ENCODE measurements at regions not wholly inside any gene's neighbourhood (a gene's known extent, or its start where the extent isn't known, plus 50 kb on each side); places are given as distances from the start of the nearest gene placed in this dataset.
"Not testable (repeated sequence)": the region's sequence is repeated elsewhere in the genome, so short reads cannot be mapped to it uniquely, and the experiment has no call there.

GRCh38 chr6:155782320-155782731 is 326.7 kb upstream of the NOX3 start:
- Histone ChIP-seq H3K4me1 (ENCODE audit: control insufficient read depth in 2 of 2, insufficient read depth in 2 of 2, low read length in 2 of 2) (peaks cover 5% of the 10 kb centered on the region in 2 donors), H3K36me3 (ENCODE audit: control insufficient read depth in 2 of 2, insufficient read depth in 2 of 2, low read length in 2 of 2) (no peaks in the 10 kb centered on the region), H3K27me3 (ENCODE audit: control insufficient read depth in 2 of 2, insufficient read depth in 2 of 2, low read length in 2 of 2) (no peaks in the 10 kb centered on the region), H3K4me3 (ENCODE audit: low read length in 2 of 2) (no peak overlapping the region), H3K9me3 (ENCODE audit: control insufficient read depth in 2 of 2, low read length in 2 of 2) (no peaks in the 10 kb centered on the region), H3K27ac (ENCODE audit: low read depth in 2 of 2, low read length in 2 of 2) (no peak overlapping the region), H3K9ac (ENCODE audit: low read depth in 1 of 2, low read length in 2 of 2) (no peak overlapping the region)

DNA sequence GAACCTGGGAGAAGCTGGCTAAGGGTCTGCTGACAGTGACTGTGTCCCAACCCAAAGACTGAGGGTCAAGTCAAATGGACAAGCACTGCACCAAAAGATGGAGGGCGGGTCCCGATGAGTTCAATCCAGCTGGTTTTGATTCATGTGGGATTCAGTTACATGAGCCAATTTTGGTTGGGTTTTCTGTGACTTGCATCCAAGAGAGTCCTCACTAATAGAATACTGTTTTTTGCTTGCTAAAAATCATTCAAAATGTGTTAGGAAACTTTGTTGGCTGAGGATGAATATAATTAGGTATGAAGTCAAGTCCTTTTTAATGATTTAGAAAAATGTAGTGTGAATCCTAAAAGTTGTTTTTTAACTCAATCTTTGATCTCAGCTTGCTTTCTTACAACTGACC is 323.8 kb upstream of the NOX3 start:
- no peak overlapping the region for H3K4me3 ChIP-seq (ENCODE audit: low read length in 2 of 2)
- H3K27me3 ChIP-seq (ENCODE audit: control insufficient read depth in 2 of 2, insufficient read depth in 2 of 2, low read length in 2 of 2): no peaks in the 10 kb centered on the region
- no peak overlapping the region for H3K27ac ChIP-seq (ENCODE audit: low read depth in 2 of 2, low read length in 2 of 2)
- no peaks in the 10 kb centered on the region for H3K9me3 ChIP-seq (ENCODE audit: control insufficient read depth in 2 of 2, low read length in 2 of 2)
- peaks cover 3 to 5% of the 10 kb centered on the region in 2 donors for H3K4me1 ChIP-seq (ENCODE audit: control insufficient read depth in 2 of 2, insufficient read depth in 2 of 2, low read length in 2 of 2)
- H3K9ac ChIP-seq (ENCODE audit: low read depth in 1 of 2, low read length in 2 of 2): no peak overlapping the region
- no peaks in the 10 kb centered on the region for H3K36me3 ChIP-seq (ENCODE audit: control insufficient read depth in 2 of 2, insufficient read depth in 2 of 2, low read length in 2 of 2)

GRCh38 chr6:155778336-155778735 is 322.7 kb upstream of the NOX3 start:
- Histone ChIP-seq H3K36me3 (ENCODE audit: control insufficient read depth in 2 of 2, insufficient read depth in 2 of 2, low read length in 2 of 2) (no peaks in the 10 kb centered on the region), H3K27me3 (ENCODE audit: control insufficient read depth in 2 of 2, insufficient read depth in 2 of 2, low read length in 2 of 2) (no peaks in the 10 kb centered on the region), H3K27ac (ENCODE audit: low read depth in 2 of 2, low read length in 2 of 2) (no peak overlapping the region), H3K9ac (ENCODE audit: low read depth in 1 of 2, low read length in 2 of 2) (no peak overlapping the region), H3K4me3 (ENCODE audit: low read length in 2 of 2) (no peak overlapping the region), H3K4me1 (ENCODE audit: control insufficient read depth in 2 of 2, insufficient read depth in 2 of 2, low read length in 2 of 2) (peaks cover 3 to 5% of the 10 kb centered on the region in 2 donors), H3K9me3 (ENCODE audit: control insufficient read depth in 2 of 2, low read length in 2 of 2) (no peaks in the 10 kb centered on the region)

GRCh38 chr6:155771822-155772221 is 316.2 kb upstream of the NOX3 start:
- H3K36me3 ChIP-seq (ENCODE audit: control insufficient read depth in 2 of 2, insufficient read depth in 2 of 2, low read length in 2 of 2): no peaks in the 10 kb centered on the region
- H3K27me3 ChIP-seq (ENCODE audit: control insufficient read depth in 2 of 2, insufficient read depth in 2 of 2, low read length in 2 of 2): no peaks in the 10 kb centered on the region
- no peaks in the 10 kb centered on the region for H3K4me1 ChIP-seq (ENCODE audit: control insufficient read depth in 2 of 2, insufficient read depth in 2 of 2, low read length in 2 of 2)
- no peak overlapping the region for H3K27ac ChIP-seq (ENCODE audit: low read depth in 2 of 2, low read length in 2 of 2)
- H3K4me3 ChIP-seq (ENCODE audit: low read length in 2 of 2): no peak overlapping the region
- no peak overlapping the region for H3K9ac ChIP-seq (ENCODE audit: low read depth in 1 of 2, low read length in 2 of 2)
- peaks cover 4 to 7% of the 10 kb centered on the region in 2 donors for H3K9me3 ChIP-seq (ENCODE audit: control insufficient read depth in 2 of 2, low read length in 2 of 2)

- Histone ChIP-seq H3K36me3 (ENCODE audit: control insufficient read depth in 2 of 2, insufficient read depth in 2 of 2, low read length in 2 of 2) (no peaks in the 10 kb centered on the region), H3K9me3 (ENCODE audit: control insufficient read depth in 2 of 2, low read length in 2 of 2) (peaks cover 4 to 7% of the 10 kb centered on the region in 2 donors), H3K27me3 (ENCODE audit: control insufficient read depth in 2 of 2, insufficient read depth in 2 of 2, low read length in 2 of 2) (no peaks in the 10 kb centered on the region), H3K4me1 (ENCODE audit: control insufficient read depth in 2 of 2, insufficient read depth in 2 of 2, low read length in 2 of 2) (no peaks in the 10 kb centered on the region), H3K27ac (ENCODE audit: low read depth in 2 of 2, low read length in 2 of 2) (no peak overlapping the region), H3K9ac (ENCODE audit: low read depth in 1 of 2, low read length in 2 of 2) (no peak overlapping the region), H3K4me3 (ENCODE audit: low read length in 2 of 2) (no peak overlapping the region)
These were observed 315.2 kb upstream of the NOX3 start for GRCh38 chr6:155770856-155771255.

GRCh38 chr6:155770313-155770712 is 314.7 kb upstream of the NOX3 start:
- Histone ChIP-seq H3K27ac (ENCODE audit: low read depth in 2 of 2, low read length in 2 of 2) (no peak overlapping the region), H3K9me3 (ENCODE audit: control insufficient read depth in 2 of 2, low read length in 2 of 2) (peaks cover 4 to 7% of the 10 kb centered on the region in 2 donors), H3K4me3 (ENCODE audit: low read length in 2 of 2) (no peak overlapping the region), H3K27me3 (ENCODE audit: control insufficient read depth in 2 of 2, insufficient read depth in 2 of 2, low read length in 2 of 2) (no peaks in the 10 kb centered on the region), H3K36me3 (ENCODE audit: control insufficient read depth in 2 of 2, insufficient read depth in 2 of 2, low read length in 2 of 2) (no peaks in the 10 kb centered on the region), H3K9ac (ENCODE audit: low read depth in 1 of 2, low read length in 2 of 2) (no peak overlapping the region), H3K4me1 (ENCODE audit: control insufficient read depth in 2 of 2, insufficient read depth in 2 of 2, low read length in 2 of 2) (no peaks in the 10 kb centered on the region)

DNA sequence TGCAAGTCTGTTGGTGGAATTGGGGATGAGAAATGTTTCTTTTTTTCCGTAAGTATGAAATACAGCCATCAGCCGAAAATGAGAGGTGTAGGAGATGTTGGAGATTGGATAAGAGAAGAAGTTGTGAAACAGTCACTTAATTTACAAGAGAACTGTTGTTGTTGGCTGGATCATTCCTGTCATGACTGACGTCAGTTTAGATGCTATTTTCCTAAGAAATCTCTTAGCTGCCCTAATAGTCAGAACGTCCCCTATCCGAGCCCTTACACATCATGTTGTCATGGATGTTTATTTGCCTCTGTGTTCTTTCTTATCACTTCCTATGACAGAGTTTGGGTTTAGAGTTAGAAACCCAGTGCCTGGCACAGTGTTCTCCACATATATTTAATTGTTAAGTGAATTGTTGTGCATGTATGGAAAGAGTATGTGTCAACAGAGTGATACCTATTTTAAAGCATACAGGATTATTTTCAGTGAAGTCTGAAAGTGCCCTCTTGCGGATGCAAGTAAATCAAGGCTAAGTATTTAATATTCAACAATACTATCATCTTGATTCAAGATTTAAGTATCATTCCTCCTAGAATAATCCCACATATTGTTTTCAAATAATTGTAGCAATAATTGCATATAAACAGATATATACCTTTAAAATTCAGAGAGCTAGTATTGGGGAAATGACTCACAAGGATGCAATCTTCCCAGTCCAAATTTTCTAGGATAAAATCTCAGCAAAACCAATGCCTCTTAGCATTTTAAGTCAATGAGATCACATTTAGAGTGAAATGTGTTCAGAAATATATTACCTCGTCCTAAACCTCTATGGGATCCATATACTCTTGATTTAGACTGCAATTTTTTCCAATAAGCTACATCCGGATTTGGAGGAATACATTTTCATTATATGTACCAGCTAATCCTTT is 309.9 kb upstream of the NOX3 start:
- Histone ChIP-seq H3K27ac (ENCODE audit: low read depth in 2 of 2, low read length in 2 of 2) (no peak overlapping the region), H3K4me3 (ENCODE audit: low read length in 2 of 2) (no peak overlapping the region)

GRCh38 chr6:155762649-155763048 is 307.0 kb upstream of the NOX3 start:
- Histone ChIP-seq H3K4me1 (ENCODE audit: control insufficient read depth in 2 of 2, insufficient read depth in 2 of 2, low read length in 2 of 2) (no peaks in the 10 kb centered on the region), H3K27ac (ENCODE audit: low read depth in 2 of 2, low read length in 2 of 2) (no peak overlapping the region), H3K27me3 (ENCODE audit: control insufficient read depth in 2 of 2, insufficient read depth in 2 of 2, low read length in 2 of 2) (no peaks in the 10 kb centered on the region), H3K9ac (ENCODE audit: low read depth in 1 of 2, low read length in 2 of 2) (no peak overlapping the region), H3K4me3 (ENCODE audit: low read length in 2 of 2) (no peak overlapping the region), H3K9me3 (ENCODE audit: control insufficient read depth in 2 of 2, low read length in 2 of 2) (no peaks in the 10 kb centered on the region), H3K36me3 (ENCODE audit: control insufficient read depth in 2 of 2, insufficient read depth in 2 of 2, low read length in 2 of 2) (no peaks in the 10 kb centered on the region)

More for the DNA sequence above, 309.9 kb upstream of the NOX3 start:
- H3K4me1 ChIP-seq (ENCODE audit: control insufficient read depth in 2 of 2, insufficient read depth in 2 of 2, low read length in 2 of 2): no peaks in the 10 kb centered on the region
- H3K27me3 ChIP-seq (ENCODE audit: control insufficient read depth in 2 of 2, insufficient read depth in 2 of 2, low read length in 2 of 2): no peaks in the 10 kb centered on the region
- H3K9ac ChIP-seq (ENCODE audit: low read depth in 1 of 2, low read length in 2 of 2): no peak overlapping the region
- no peaks in the 10 kb centered on the region for H3K36me3 ChIP-seq (ENCODE audit: control insufficient read depth in 2 of 2, insufficient read depth in 2 of 2, low read length in 2 of 2)
- H3K9me3 ChIP-seq (ENCODE audit: control insufficient read depth in 2 of 2, low read length in 2 of 2): peaks cover 4 to 7% of the 10 kb centered on the region in 2 donors

- H3K27me3 ChIP-seq (ENCODE audit: control insufficient read depth in 2 of 2, insufficient read depth in 2 of 2, low read length in 2 of 2): no peaks in the 10 kb centered on the region
- H3K27ac ChIP-seq (ENCODE audit: low read depth in 2 of 2, low read length in 2 of 2): no peak overlapping the region
- H3K9ac ChIP-seq (ENCODE audit: low read depth in 1 of 2, low read length in 2 of 2): no peak overlapping the region
- no peaks in the 10 kb centered on the region for H3K9me3 ChIP-seq (ENCODE audit: control insufficient read depth in 2 of 2, low read length in 2 of 2)
- no peaks in the 10 kb centered on the region for H3K4me1 ChIP-seq (ENCODE audit: control insufficient read depth in 2 of 2, insufficient read depth in 2 of 2, low read length in 2 of 2)
- H3K4me3 ChIP-seq (ENCODE audit: low read length in 2 of 2): no peak overlapping the region
- H3K36me3 ChIP-seq (ENCODE audit: control insufficient read depth in 2 of 2, insufficient read depth in 2 of 2, low read length in 2 of 2): no peaks in the 10 kb centered on the region
These were observed 299.8 kb upstream of the NOX3 start for GRCh38 chr6:155755452-155755851.

GRCh38 chr6:155748778-155749177 is 293.1 kb upstream of the NOX3 start:
- H3K27me3 ChIP-seq (ENCODE audit: control insufficient read depth in 2 of 2, insufficient read depth in 2 of 2, low read length in 2 of 2); H3K36me3 ChIP-seq (ENCODE audit: control insufficient read depth in 2 of 2, insufficient read depth in 2 of 2, low read length in 2 of 2); H3K9ac ChIP-seq (ENCODE audit: low read depth in 1 of 2, low read length in 2 of 2); H3K4me1 ChIP-seq (ENCODE audit: control insufficient read depth in 2 of 2, insufficient read depth in 2 of 2, low read length in 2 of 2); H3K9me3 ChIP-seq (ENCODE audit: control insufficient read depth in 2 of 2, low read length in 2 of 2); H3K4me3 ChIP-seq (ENCODE audit: low read length in 2 of 2); H3K27ac ChIP-seq (ENCODE audit: low read depth in 2 of 2, low read length in 2 of 2): not testable (repeated sequence)

Measured in mucosa of rectum (tissue), 2 donors.